ENCODE measurements at regions not wholly inside any gene's neighbourhood (a gene's known extent, or its start where the extent isn't known, plus 50 kb on each side); places are given as distances from the start of the nearest gene placed in this dataset.

DNA sequence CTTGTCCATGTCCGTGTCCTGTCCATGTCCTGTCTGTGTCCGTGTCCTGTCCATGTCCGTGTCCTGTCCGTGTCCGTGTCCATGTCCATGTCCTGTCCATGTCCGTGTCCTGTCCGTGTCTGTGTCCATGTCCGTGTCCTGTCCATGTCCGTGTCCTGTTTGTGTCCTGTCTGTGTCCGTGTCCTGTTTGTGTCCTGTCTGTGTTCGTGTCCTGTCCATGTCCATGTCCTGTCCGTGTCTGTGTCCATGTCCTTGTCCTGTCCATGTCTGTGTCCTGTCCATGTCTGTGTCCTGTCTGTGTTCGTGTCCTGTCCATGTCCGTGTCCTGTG, 55.0 kb upstream of the BHLHE23 start:
- no peak for TF ChIP-seq POLR2AphosphoS5 (IDR thresholded peaks at IDR 0.05; ENCODE audit: low read depth, low read length)
- no peak for TF ChIP-seq TAF1 (IDR thresholded peaks at IDR 0.05; ENCODE audit: borderline replicate concordance, low read depth, low read length)
- no peak for TF ChIP-seq GATA2 (CRISPR knock-in tag; IDR thresholded peaks at IDR 0.05)
- TF ChIP-seq EP300 (IDR thresholded peaks at IDR 0.05; ENCODE audit: borderline replicate concordance in 1 of 2, low read depth in 1 of 2, low read length in 1 of 2): no peak
- TF ChIP-seq, protein P1, sequence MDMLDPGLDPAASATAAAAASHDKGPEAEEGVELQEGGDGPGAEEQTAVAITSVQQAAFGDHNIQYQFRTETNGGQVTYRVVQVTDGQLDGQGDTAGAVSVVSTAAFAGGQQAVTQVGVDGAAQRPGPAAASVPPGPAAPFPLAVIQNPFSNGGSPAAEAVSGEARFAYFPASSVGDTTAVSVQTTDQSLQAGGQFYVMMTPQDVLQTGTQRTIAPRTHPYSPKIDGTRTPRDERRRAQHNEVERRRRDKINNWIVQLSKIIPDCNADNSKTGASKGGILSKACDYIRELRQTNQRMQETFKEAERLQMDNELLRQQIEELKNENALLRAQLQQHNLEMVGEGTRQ (IDR thresholded peaks at IDR 0.05; ENCODE audit: borderline replicate concordance, low read depth, low read length): no peak
- no peak for TF ChIP-seq EZH2phosphoT487 (IDR thresholded peaks at IDR 0.05; ENCODE audit: borderline replicate concordance, low read depth)
- no peak for TF ChIP-seq RAD21 (IDR thresholded peaks at IDR 0.05; ENCODE audit: low read length)
- no peak for TF ChIP-seq SMC3 (IDR thresholded peaks at IDR 0.05; ENCODE audit: low read depth, low read length)
- TF ChIP-seq, protein P2, sequence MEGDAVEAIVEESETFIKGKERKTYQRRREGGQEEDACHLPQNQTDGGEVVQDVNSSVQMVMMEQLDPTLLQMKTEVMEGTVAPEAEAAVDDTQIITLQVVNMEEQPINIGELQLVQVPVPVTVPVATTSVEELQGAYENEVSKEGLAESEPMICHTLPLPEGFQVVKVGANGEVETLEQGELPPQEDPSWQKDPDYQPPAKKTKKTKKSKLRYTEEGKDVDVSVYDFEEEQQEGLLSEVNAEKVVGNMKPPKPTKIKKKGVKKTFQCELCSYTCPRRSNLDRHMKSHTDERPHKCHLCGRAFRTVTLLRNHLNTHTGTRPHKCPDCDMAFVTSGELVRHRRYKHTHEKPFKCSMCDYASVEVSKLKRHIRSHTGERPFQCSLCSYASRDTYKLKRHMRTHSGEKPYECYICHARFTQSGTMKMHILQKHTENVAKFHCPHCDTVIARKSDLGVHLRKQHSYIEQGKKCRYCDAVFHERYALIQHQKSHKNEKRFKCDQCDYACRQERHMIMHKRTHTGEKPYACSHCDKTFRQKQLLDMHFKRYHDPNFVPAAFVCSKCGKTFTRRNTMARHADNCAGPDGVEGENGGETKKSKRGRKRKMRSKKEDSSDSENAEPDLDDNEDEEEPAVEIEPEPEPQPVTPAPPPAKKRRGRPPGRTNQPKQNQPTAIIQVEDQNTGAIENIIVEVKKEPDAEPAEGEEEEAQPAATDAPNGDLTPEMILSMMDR (IDR thresholded peaks at IDR 0.05): no peak
- TF ChIP-seq, protein P3, sequence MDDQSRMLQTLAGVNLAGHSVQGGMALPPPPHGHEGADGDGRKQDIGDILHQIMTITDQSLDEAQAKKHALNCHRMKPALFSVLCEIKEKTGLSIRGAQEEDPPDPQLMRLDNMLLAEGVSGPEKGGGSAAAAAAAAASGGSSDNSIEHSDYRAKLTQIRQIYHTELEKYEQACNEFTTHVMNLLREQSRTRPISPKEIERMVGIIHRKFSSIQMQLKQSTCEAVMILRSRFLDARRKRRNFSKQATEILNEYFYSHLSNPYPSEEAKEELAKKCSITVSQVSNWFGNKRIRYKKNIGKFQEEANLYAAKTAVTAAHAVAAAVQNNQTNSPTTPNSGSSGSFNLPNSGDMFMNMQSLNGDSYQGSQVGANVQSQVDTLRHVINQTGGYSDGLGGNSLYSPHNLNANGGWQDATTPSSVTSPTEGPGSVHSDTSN (IDR thresholded peaks at IDR 0.05): no peak
- no peak for TF ChIP-seq NRF1 (IDR thresholded peaks at IDR 0.05; ENCODE audit: low read depth, low read length)

Measured in SK-N-SH (cell line).